A549 (cell line): ENCODE measurements at regions not wholly inside any gene's neighbourhood (a gene's known extent, or its start where the extent isn't known, plus 50 kb on each side); places are given as distances from the start of the nearest gene placed in this dataset.

Experiments used
- ATAC-seq, 2 experiments: fragments of 200-7000 bp in 1 of 2; fragments of >200 bp in 1 of 2; cut with Nextera tagmentation in 1 of 2; cut with Tn5 transposase in 1 of 2; 3 replicates each; pipeline versions ENCODE4 v1.8.0 to v1.9.1; 2018 to 2020; ENCODE audit warnings: mild to moderate bottlenecking in 1 of 2, moderate library complexity in 1 of 2
- CTCF ChIA-PET: fragments of 300-600 bp; sonication (Branson Sonifier 250); formaldehyde crosslinking; extraction: SDS; loops from one replicate; lab custom pipeline; 2021; ENCODE audit warnings: antibody characterized with exemption, inconsistent platforms; lab: Yijun Ruan, JAX
- POLR2A ChIA-PET: fragments of 350-600 bp; formaldehyde crosslinking; extraction: SDS; loops from one replicate; lab custom pipeline; 2021; ENCODE audit warnings: antibody characterized with exemption, inconsistent platforms; lab: Yijun Ruan, JAX
- DNase-seq, 2 experiments: peaks; one replicate each; pipeline versions ENCODE4 v3.0.0 to v3.0.0-alpha.2; 2011 to 2016; ENCODE audit warnings: low read depth in 1 of 2, low spot score in 1 of 2
- FAIRE-seq: peaks from 2 replicates; lab custom pipeline; 2011; peaks lifted over from hg19 to GRCh38; lab: Jason Lieb, UNC
- H3K27ac ChIP-seq, 2 experiments: fragments of >200 bp; sonication (Bioruptor Twin); formaldehyde crosslinking; 3 replicates each; pipeline ENCODE4 v1.5.1; 2016 to 2017
- H3K4me1 ChIP-seq: fragments of >200 bp; sonication (Bioruptor Twin); formaldehyde crosslinking; 3 replicates; pipeline ENCODE4 v1.6.1; 2016
- H3K4me2 ChIP-seq: fragments of >200 bp; sonication (Bioruptor Twin); formaldehyde crosslinking; 3 replicates; pipeline ENCODE4 v1.6.1; 2016
- H3K4me3 ChIP-seq: fragments of >200 bp; sonication (Bioruptor Twin); formaldehyde crosslinking; 3 replicates; pipeline ENCODE4 v1.5.1; 2016
- H3K9me3 ChIP-seq: fragments of >200 bp; sonication (Bioruptor Twin); formaldehyde crosslinking; 3 replicates; pipeline ENCODE4 v1.6.1; 2016
- BHLHE40 ChIP-seq: IDR thresholded peaks from 2 replicates; pipeline ENCODE4 v1.6.1; 2012; ENCODE audit warnings: low read depth, low read length, inconsistent platforms
- CBX8 ChIP-seq: fragments of 200-600 bp; sonication (generic); IDR thresholded peaks from 2 replicates; pipeline ENCODE4 v1.6.1; 2016
- CEBPB ChIP-seq, 2 experiments: fragments of >200 bp in 1 of 2; sonication (Bioruptor Twin) in 1 of 2; formaldehyde crosslinking in 1 of 2; IDR thresholded peaks; 2 replicates each; pipeline ENCODE4 v1.6.1; 2012 to 2016
- CHD4 ChIP-seq: fragments of 200-600 bp; sonication (generic); IDR thresholded peaks from 2 replicates; pipeline ENCODE4 v1.6.1; 2016; ENCODE audit warnings: antibody characterized with exemption, mild to moderate bottlenecking, borderline replicate concordance
- CTCF ChIP-seq: fragments of >200 bp; sonication (Bioruptor Twin); formaldehyde crosslinking; IDR thresholded peaks from 3 replicates; pipeline ENCODE4 v1.5.1; 2016
- E2F6 ChIP-seq: IDR thresholded peaks from 2 replicates; pipeline ENCODE4 v1.6.1; 2012; ENCODE audit warnings: low read depth, borderline replicate concordance
- ELK1 ChIP-seq: fragments of 150-350 bp; IDR thresholded peaks from 2 replicates; pipeline ENCODE4 v1.6.1; 2014; ENCODE audit warnings: low read depth, mild to moderate bottlenecking, low read length
- EP300 ChIP-seq, 2 experiments: fragments of >200 bp; sonication (Bioruptor Twin); formaldehyde crosslinking; IDR thresholded peaks; 2 replicates in 1 of 2; 3 replicates in 1 of 2; pipeline ENCODE4 v1.6.1; 2016 to 2017
- FOSB ChIP-seq: fragments of 250-450 bp; sonication (Bioruptor Pico); IDR thresholded peaks from 2 replicates; pipeline ENCODE4 v1.5.0; 2020; ENCODE audit warnings: mild to moderate bottlenecking, moderate library complexity
- FOSL2 ChIP-seq, 2 experiments: fragments of 450-650 bp in 1 of 2; fragments of >200 bp in 1 of 2; sonication (Bioruptor Twin) in 1 of 2; formaldehyde crosslinking; IDR thresholded peaks; 2 replicates each; pipeline versions ENCODE4 v1.5.0 to v1.6.1; 2016 to 2020; ENCODE audit warnings: mild to moderate bottlenecking in 1 of 2, moderate library complexity in 1 of 2
- GATA3 ChIP-seq: IDR thresholded peaks from 2 replicates; pipeline ENCODE4 v1.6.1; 2012; ENCODE audit warnings: borderline replicate concordance
- HDAC2 ChIP-seq: fragments of 200-600 bp; sonication (generic); IDR thresholded peaks from 2 replicates; pipeline ENCODE4 v1.6.1; 2016
- HES2 ChIP-seq: fragments of >200 bp; sonication (Bioruptor Twin); formaldehyde crosslinking; IDR thresholded peaks from 2 replicates; pipeline ENCODE4 v1.6.1; 2016
- HEYL ChIP-seq: fragments of 250-450 bp; sonication (Bioruptor Pico); IDR thresholded peaks from 2 replicates; pipeline ENCODE4 v1.8.0; 2021; ENCODE audit warnings: mild to moderate bottlenecking, moderate library complexity
- HMGXB4 ChIP-seq: fragments of 250-450 bp; sonication (Bioruptor Pico); IDR thresholded peaks from 2 replicates; pipeline ENCODE4 v1.5.0; 2021; ENCODE audit warnings: mild to moderate bottlenecking, moderate library complexity, borderline replicate concordance
- HOXB13 ChIP-seq: fragments of 250-450 bp; sonication (Bioruptor Pico); IDR thresholded peaks from 2 replicates; pipeline ENCODE4 v1.5.0; 2020; ENCODE audit warnings: low read depth, mild to moderate bottlenecking, moderate library complexity
- HOXB5 ChIP-seq: fragments of 250-450 bp; sonication (Bioruptor Pico); IDR thresholded peaks from 2 replicates; pipeline ENCODE4 v1.5.0; 2020; ENCODE audit warnings: mild to moderate bottlenecking, moderate library complexity
- MAZ ChIP-seq: fragments of 150-350 bp; IDR thresholded peaks from 2 replicates; pipeline ENCODE4 v1.6.1; 2014; ENCODE audit warnings: antibody characterized with exemption, low read depth, low read length, borderline replicate concordance
- MYC ChIP-seq: IDR thresholded peaks from 2 replicates; pipeline ENCODE4 v1.6.1; 2012; ENCODE audit warnings: mild to moderate bottlenecking, inconsistent platforms, low read length, improper control_type of control experiment, borderline replicate concordance
- PBX3 ChIP-seq: IDR thresholded peaks from 2 replicates; pipeline ENCODE4 v1.6.1; 2012
- POLR2AphosphoS2 ChIP-seq: conservative IDR thresholded peaks from 2 replicates; pipeline ENCODE4 v1.6.1; 2012; ENCODE audit warnings: low read length, improper control_type of control experiment, inconsistent platforms
- RCOR1 ChIP-seq: fragments of 150-350 bp; IDR thresholded peaks from 2 replicates; pipeline ENCODE4 v1.6.1; 2014; ENCODE audit warnings: antibody characterized with exemption, low read length, low read depth
- RFX5 ChIP-seq: fragments of 450-650 bp; IDR thresholded peaks from 2 replicates; pipeline ENCODE4 v1.7.1; 2014; ENCODE audit warnings: antibody characterized with exemption, mild to moderate bottlenecking, moderate library complexity
- RNF2 ChIP-seq: fragments of 200-600 bp; sonication (generic); IDR thresholded peaks from 2 replicates; pipeline ENCODE4 v1.6.1; 2016; ENCODE audit warnings: low read depth, mild to moderate bottlenecking, antibody characterized with exemption, moderate library complexity, borderline replicate concordance
- TFCP2L1 ChIP-seq: fragments of 250-450 bp; sonication (Bioruptor Pico); IDR thresholded peaks from 2 replicates; pipeline ENCODE4 v1.5.0; 2021; ENCODE audit warnings: mild to moderate bottlenecking
- TP53 ChIP-seq: fragments of 250-450 bp; sonication (Bioruptor Pico); IDR thresholded peaks from 2 replicates; pipeline ENCODE4 v1.5.0; 2021; ENCODE audit warnings: mild to moderate bottlenecking, moderate library complexity
- ZC3H11A ChIP-seq: fragments of 450-650 bp; IDR thresholded peaks from 2 replicates; pipeline ENCODE4 v1.6.1; 2014; ENCODE audit warnings: antibody characterized with exemption, mild to moderate bottlenecking
- ZNF302 ChIP-seq: fragments of 250-450 bp; sonication (Bioruptor Pico); IDR thresholded peaks from 2 replicates; pipeline ENCODE4 v1.9.0; 2021; ENCODE audit warnings: inconsistent platforms, mild to moderate bottlenecking, moderate library complexity
- WGBS: methylation state at CpG from one replicate; pipeline ENCODE4 v1.1.6; 2017; ENCODE audit errors: missing lambda C conversion rate; 5-methylcytosine and 5-hydroxymethylcytosine counted together

- no peak for TF ChIP-seq HEYL
- Histone ChIP-seq H3K4me3 (no peak overlapping the region), H3K4me1 (no peaks in the 10 kb centered on the region), H3K27ac (no peak overlapping the region), H3K4me2 (no peak overlapping the region), H3K9me3 (peaks cover 11% of the 10 kb centered on the region)
- FAIRE-seq (no peak), DNase-seq (no peak), ATAC-seq (no peak)
- ChIA-PET POLR2A (no interaction called here), CTCF (interaction anchor here (0.6 kb wide), 1 partner anchor 17 kb away, joined by 3 read pairs; no protein-coding TSS in a partner anchor)
- WGBS: 0% methylated on average over 1 of the region's 1 CpG
Measured at GRCh38 chr7:10912077-10912476, 61.6 kb upstream of the PHF14 start.

GRCh38 chr7:10913457-10913856 lies 60.2 kb upstream of the PHF14 start:
- no peak overlapping the region for H3K27ac ChIP-seq
- POLR2A ChIA-PET: no interaction called here
- H3K9me3 ChIP-seq: peaks cover 11% of the 10 kb centered on the region
- H3K4me3 ChIP-seq: no peak overlapping the region
- TF ChIP-seq PBX3 (no peak), HOXB13 (CRISPR knock-in tag) (no peak), FOSL2 (IDR thresholded peaks at IDR 0.05) (no peak), FOSL2 (CRISPR knock-in tag; IDR thresholded peaks at IDR 0.05) (no peak), HOXB5 (CRISPR knock-in tag) (no peak), HMGXB4 (CRISPR knock-in tag) (no peak), CEBPB (IDR thresholded peaks at IDR 0.05) (no peak), MYC (no peak), RFX5 (no peak), ZC3H11A (no peak), TFCP2L1 (CRISPR knock-in tag) (no peak), EP300 (IDR thresholded peaks at IDR 0.05) (no peak), CTCF (no peak), GATA3 (no peak)
- H3K4me2 ChIP-seq: no peak overlapping the region
- DNase-seq (no peak), FAIRE-seq (no peak), ATAC-seq (no peak)
- CTCF ChIA-PET: no interaction called here
- no peaks in the 10 kb centered on the region for H3K4me1 ChIP-seq
- WGBS: 0% methylated on average over 2 of the region's 2 CpGs

- Histone ChIP-seq H3K4me3 (no peak overlapping the region), H3K4me1 (no peaks in the 10 kb centered on the region), H3K4me2 (no peak overlapping the region), H3K9me3 (no peaks in the 10 kb centered on the region), H3K27ac (no peak overlapping the region)
- WGBS: 17% methylated on average over 4 of the region's 4 CpGs
- POLR2A ChIA-PET: no interaction called here
- FAIRE-seq: no peak
- no peak for ATAC-seq
- no peak for DNase-seq
- CTCF ChIA-PET: no interaction called here
- TF ChIP-seq ELK1 (no peak), E2F6 (no peak), RNF2 (no peak), CBX8 (no peak), ZNF302 (CRISPR knock-in tag) (no peak), HES2 (no peak), TP53 (no peak), RCOR1 (no peak), MAZ (no peak), CHD4 (no peak), FOSB (no peak), EP300 (IDR thresholded peaks at IDR 0.05) (no peak), HDAC2 (no peak), HOXB5 (CRISPR knock-in tag) (no peak), POLR2AphosphoS2 (no peak), BHLHE40 (no peak), TFCP2L1 (CRISPR knock-in tag) (no peak)
Measured at GRCh38 chr7:10918093-10918590, 55.5 kb upstream of the PHF14 start.
